Activated B cell treated with CpG ODN at 0.5 μM for 24 hours (primary cell): ENCODE measurements at regions not wholly inside any gene's neighbourhood (a gene's known extent, or its start where the extent isn't known, plus 50 kb on each side); places are given as distances from the start of the nearest gene placed in this dataset.

Experiments used
- ATAC-seq: fragments of 200-7000 bp; cut with Tn5 transposase; one replicate; pipeline ENCODE4 v1.10.0; 2021; ENCODE audit warnings: low read depth, mild to moderate bottlenecking, moderate library complexity
- CTCF ChIA-PET: fragments of 350-600 bp; sonication (Branson Sonifier 250); formaldehyde crosslinking; loops from one replicate; lab custom pipeline; 2021; ENCODE audit warnings: antibody characterized with exemption; lab: Charles Lee
- POLR2A ChIA-PET: fragments of 350-600 bp; sonication (Branson Sonifier 250); formaldehyde crosslinking; loops from one replicate; lab custom pipeline; 2021; ENCODE audit warnings: antibody characterized with exemption; lab: Charles Lee
- DNase-seq: peaks from one replicate; pipeline ENCODE4 v3.0.0; 2022
- H3K27ac Mint-ChIP-seq: one replicate; pipeline ENCODE4 v1.8.0; 2020; ENCODE audit warnings: mixed read lengths
- H3K27me3 Mint-ChIP-seq: one replicate; pipeline ENCODE4 v1.8.0; 2021; ENCODE audit warnings: mixed read lengths
- H3K36me3 Mint-ChIP-seq: one replicate; pipeline ENCODE4 v1.8.0; 2021; ENCODE audit warnings: low read depth, mixed read lengths
- H3K4me1 Mint-ChIP-seq: one replicate; pipeline ENCODE4 v1.8.0; 2021; ENCODE audit warnings: mixed read lengths
- H3K4me3 Mint-ChIP-seq: one replicate; pipeline ENCODE4 v1.8.0; 2020; ENCODE audit warnings: mild to moderate bottlenecking, mixed read lengths
- H3K9me3 Mint-ChIP-seq: one replicate; pipeline ENCODE4 v1.8.0; 2020; ENCODE audit warnings: mixed read lengths
- CTCF ChIP-seq: fragments of 200-600 bp; IDR thresholded peaks from one replicate; pipeline ENCODE4 v1.8.0; 2022; ENCODE audit warnings: antibody characterized with exemption, mild to moderate bottlenecking
- intact Hi-C: fragments of 100-400 bp; cut with micrococcal nuclease; formaldehyde crosslinking; loops from one replicate; pipeline ENCODE4 v1.15.1; 2024

DNA sequence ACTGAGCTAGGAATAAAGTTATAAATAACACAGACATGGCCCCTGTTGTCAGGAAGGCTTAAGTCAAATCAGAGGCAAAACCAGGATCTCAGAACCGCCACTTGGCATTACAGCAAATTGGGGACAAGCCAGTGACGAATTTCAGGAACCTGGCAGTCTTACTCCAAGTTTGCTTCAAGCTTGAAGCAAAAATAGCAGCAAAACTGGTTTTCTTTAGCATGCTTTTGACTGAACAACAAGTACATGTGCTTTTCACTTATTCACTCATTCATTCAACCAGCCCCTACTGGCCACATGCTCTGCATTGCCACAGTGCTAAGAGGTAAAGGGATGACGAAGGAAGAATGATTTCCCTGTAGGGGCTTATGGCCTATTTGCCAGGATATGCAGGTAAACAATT lies 253.9 kb upstream of the PPARGC1A start:
- intact Hi-C loops = no loop called here
- no peak for TF ChIP-seq CTCF
- ATAC-seq = no peak
- Mint-ChIP-seq H3K9me3 (no peaks in the 10 kb centered on the region), H3K27me3 (no peaks in the 10 kb centered on the region), H3K4me3 (no peak overlapping the region), H3K4me1 (no peaks in the 10 kb centered on the region), H3K27ac (no peak overlapping the region), H3K36me3 (no peaks in the 10 kb centered on the region)
- DNase-seq = no peak
- ChIA-PET CTCF (no interaction called here), POLR2A (no interaction called here)

GRCh38 chr4:24141836-24142235 lies 252.0 kb upstream of the PPARGC1A start:
- Mint-ChIP-seq H3K4me1 (no peaks in the 10 kb centered on the region), H3K4me3 (no peak overlapping the region), H3K9me3 (no peaks in the 10 kb centered on the region), H3K36me3 (no peaks in the 10 kb centered on the region), H3K27ac (no peak overlapping the region), H3K27me3 (no peaks in the 10 kb centered on the region)
- intact Hi-C loops = no loop called here
- CTCF ChIA-PET = no interaction called here
- TF ChIP-seq CTCF = no peak
- no peak for DNase-seq
- ATAC-seq = no peak
- POLR2A ChIA-PET = no interaction called here

DNA sequence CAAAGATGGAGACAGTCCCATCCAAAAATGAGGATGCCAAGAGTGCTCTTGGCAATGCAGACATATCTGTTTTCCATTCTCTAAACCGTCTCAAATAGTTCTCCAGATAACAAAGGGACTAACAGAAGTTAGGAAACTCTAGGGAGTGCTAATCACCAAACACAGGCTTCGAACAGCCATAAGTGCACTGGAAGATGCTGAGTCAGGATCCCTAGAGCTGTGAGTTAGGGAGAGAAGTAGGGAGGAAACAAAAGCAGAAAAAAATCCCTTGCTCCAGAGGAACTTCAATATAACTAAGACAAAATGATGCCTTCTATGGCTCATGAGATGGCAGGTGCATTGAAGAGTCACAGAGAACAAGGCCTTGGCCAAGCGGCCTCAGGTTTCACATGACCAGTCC lies 251.0 kb upstream of the PPARGC1A start:
- Mint-ChIP-seq H3K36me3 (no peaks in the 10 kb centered on the region), H3K4me1 (no peaks in the 10 kb centered on the region), H3K27ac (no peak overlapping the region), H3K9me3 (no peaks in the 10 kb centered on the region), H3K4me3 (no peak overlapping the region), H3K27me3 (no peaks in the 10 kb centered on the region)
- no peak for ATAC-seq
- no peak for DNase-seq
- CTCF ChIA-PET = no interaction called here
- intact Hi-C loops = no loop called here
- POLR2A ChIA-PET = no interaction called here
- TF ChIP-seq CTCF = no peak

GRCh38 chr4:24137671-24138601 lies 248.1 kb upstream of the PPARGC1A start:
- Mint-ChIP-seq H3K4me1 (no peaks in the 10 kb centered on the region), H3K27ac (no peak overlapping the region), H3K9me3 (no peaks in the 10 kb centered on the region), H3K4me3 (no peak overlapping the region), H3K27me3 (no peaks in the 10 kb centered on the region), H3K36me3 (no peaks in the 10 kb centered on the region)
- POLR2A ChIA-PET = no interaction called here
- DNase-seq = no peak
- intact Hi-C loops = no loop called here
- CTCF ChIA-PET = no interaction called here
- TF ChIP-seq CTCF = no peak
- ATAC-seq = no peak

DNA sequence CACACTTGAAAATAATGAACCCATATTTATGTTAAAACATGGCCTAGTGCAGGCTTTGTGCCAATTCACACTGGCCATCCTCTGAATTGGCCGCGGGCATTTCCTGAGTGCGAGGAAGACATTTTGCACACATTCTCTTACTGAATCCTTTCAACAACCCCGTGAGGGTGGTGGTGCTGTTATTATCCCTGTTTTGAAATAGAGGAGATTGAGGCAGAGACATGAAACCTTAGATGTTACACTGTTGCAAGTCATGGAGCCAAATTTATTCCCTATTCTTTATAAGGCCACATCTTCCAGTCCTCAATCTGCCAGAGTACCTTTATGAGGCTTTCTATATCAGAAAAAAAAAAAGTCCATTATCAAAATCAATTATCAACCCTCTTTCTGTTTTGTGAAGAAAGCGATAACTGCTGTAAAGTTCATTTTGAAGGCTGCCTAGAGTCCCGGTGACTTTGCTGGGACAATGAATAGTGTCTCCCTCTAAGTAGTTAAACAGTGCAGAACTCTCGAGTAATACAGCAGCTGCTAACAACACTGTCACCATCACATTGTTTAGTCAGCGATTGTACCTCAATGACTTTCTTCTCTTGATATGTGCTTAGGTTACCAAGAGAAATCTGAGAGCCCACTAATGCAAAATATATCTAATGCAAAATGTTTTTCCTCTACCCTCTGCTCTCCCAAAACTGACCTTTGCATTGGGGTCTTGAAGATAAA lies 242.3 kb upstream of the PPARGC1A start:
- no peaks in the 10 kb centered on the region for H3K36me3 Mint-ChIP-seq
- CTCF ChIA-PET = no interaction called here
- no peaks in the 10 kb centered on the region for H3K9me3 Mint-ChIP-seq
- TF ChIP-seq CTCF = no peak
- ATAC-seq = no peak
- no peaks in the 10 kb centered on the region for H3K4me1 Mint-ChIP-seq
- no peak for DNase-seq
- POLR2A ChIA-PET = no interaction called here
- intact Hi-C loops = no loop called here
- no peak overlapping the region for H3K4me3 Mint-ChIP-seq
- H3K27me3 Mint-ChIP-seq = no peaks in the 10 kb centered on the region
- no peak overlapping the region for H3K27ac Mint-ChIP-seq
